Astrocyte of the spinal cord (primary cell): ENCODE measurements at regions not wholly inside any gene's neighbourhood (a gene's known extent, or its start where the extent isn't known, plus 50 kb on each side); places are given as distances from the start of the nearest gene placed in this dataset.

ENCODE experiments used
- DNase-seq: peaks from one replicate; pipeline ENCODE4 v3.0.0; 2011; ENCODE audit warnings: low read depth, low spot score
- H3K4me3 ChIP-seq: 2 replicates; pipeline ENCODE4 v1.5.1; 2011; ENCODE audit warnings: low read depth, mild to moderate bottlenecking, low read length, moderate library complexity
- CTCF ChIP-seq: IDR thresholded peaks from 2 replicates; pipeline ENCODE4 v1.5.1; 2012; ENCODE audit warnings: low read depth, mild to moderate bottlenecking, low read length, inconsistent platforms
- in situ Hi-C: cut with HindIII; loops from 2 replicates; pipeline ENCODE4 v1.10.0; 2017; ENCODE audit warnings: low sequenced_read_pairs

- H3K4me3 ChIP-seq = no peak overlapping the region
- in situ Hi-C loops = no loop called here
- TF ChIP-seq CTCF = no peak
- peak; percentile 48 for DNase-seq
Observed at GRCh38 chr14:83217492-83217891, 1683.8 kb upstream of the SEL1L start.

GRCh38 chr14:83247924-83248639, 1714.4 kb upstream of the SEL1L start:
- no peak for DNase-seq
- no peak overlapping the region for H3K4me3 ChIP-seq
- in situ Hi-C loops = no loop called here
- no peak for TF ChIP-seq CTCF

- no peak for TF ChIP-seq CTCF
- in situ Hi-C loops = no loop called here
- DNase-seq = no peak
- no peak overlapping the region for H3K4me3 ChIP-seq
Observed at GRCh38 chr14:83251402-83251801, 1717.7 kb upstream of the SEL1L start.

GRCh38 chr14:83253870-83254269, 1720.2 kb upstream of the SEL1L start:
- in situ Hi-C loops = no loop called here
- no peak for TF ChIP-seq CTCF
- H3K4me3 ChIP-seq = no peak overlapping the region
- DNase-seq = no peak

GRCh38 chr14:83255015-83255726, 1721.5 kb upstream of the SEL1L start:
- H3K4me3 ChIP-seq = no peak overlapping the region
- DNase-seq = no peak
- in situ Hi-C loops = no loop called here
- no peak for TF ChIP-seq CTCF

GRCh38 chr14:83255727-83256090, 1722.1 kb upstream of the SEL1L start:
- no peak for DNase-seq
- TF ChIP-seq CTCF = no peak
- in situ Hi-C loops = no loop called here
- no peak overlapping the region for H3K4me3 ChIP-seq
